GM12878 (cell line): ENCODE measurements at regions not wholly inside any gene's neighbourhood (a gene's known extent, or its start where the extent isn't known, plus 50 kb on each side); places are given as distances from the start of the nearest gene placed in this dataset.

Source experiments
- ATAC-seq: fragments of 200-7000 bp; cut with Tn5 transposase; 3 replicates; pipeline ENCODE4 v1.9.1; 2020; ENCODE audit warnings: mild to moderate bottlenecking, moderate library complexity
- BruUV-seq: library from RNA; stranded (reverse); fragments of 400-500 nt; replicated peaks from 2 replicates; lab custom pipeline; 2021; lab: Mats Ljungman, UMichigan
- CTCF ChIA-PET: fragments of 300-600 bp; sonication (Branson Sonifier 250); formaldehyde crosslinking; extraction: SDS; loops from one replicate; lab custom pipeline; 2021; ENCODE audit warnings: inconsistent platforms; lab: Yijun Ruan, JAX
- POLR2A ChIA-PET: fragments of 350-600 bp; formaldehyde crosslinking; extraction: SDS; loops from one replicate; lab custom pipeline; 2021; ENCODE audit warnings: inconsistent platforms; lab: Charles Lee
- RAD21 ChIA-PET: fragments of 300-600 bp; sonication (Branson Sonifier 250); formaldehyde crosslinking; loops from one replicate; lab custom pipeline; 2023; ENCODE audit warnings: antibody characterized with exemption; ENCODE audit not compliant: unreplicated experiment; lab: Charles Lee
- SMC1A ChIA-PET: fragments of 300-600 bp; sonication (Branson Sonifier 250); formaldehyde crosslinking; loops from one replicate; lab custom pipeline; 2023; ENCODE audit not compliant: unreplicated experiment, uncharacterized antibody; lab: Charles Lee
- DNase-seq: peaks from one replicate; pipeline ENCODE4 v3.0.0-alpha.2; 2011; ENCODE audit warnings: low read depth, low spot score
- FAIRE-seq: peaks from 3 replicates; lab custom pipeline; 2011; peaks lifted over from hg19 to GRCh38; lab: Jason Lieb, UNC
- H2AFZ ChIP-seq: 2 replicates; pipeline ENCODE4 v1.6.0; 2011; ENCODE audit warnings: low read depth, low read length, control low read depth; ENCODE audit not compliant: control insufficient read depth
- H3K27ac ChIP-seq: 2 replicates; pipeline ENCODE4 v1.5.1; 2011; ENCODE audit warnings: control low read depth; ENCODE audit not compliant: control insufficient read depth, insufficient read depth
- H3K27me3 ChIP-seq, 2 experiments: replicated peaks in 1 of 2; 2 replicates each; pipeline versions ENCODE4 v1.6.0 to v1.6.1; 2011; ENCODE audit warnings: low read length in 1 of 2; ENCODE audit not compliant: control insufficient read depth in 2 of 2, insufficient read depth in 2 of 2
- H3K36me3 ChIP-seq, 2 experiments: 2 replicates each; pipeline ENCODE4 v1.5.1; 2011; ENCODE audit warnings: low read length in 1 of 2; ENCODE audit not compliant: control insufficient read depth in 2 of 2, insufficient read depth in 2 of 2
- H3K4me1 ChIP-seq: 2 replicates; pipeline ENCODE4 v1.6.1; 2011; ENCODE audit warnings: mild to moderate bottlenecking, low read length, moderate library complexity, mixed read lengths; ENCODE audit not compliant: control insufficient read depth, insufficient read depth
- H3K4me2 ChIP-seq: 2 replicates; pipeline ENCODE4 v1.6.0; 2011; ENCODE audit warnings: control low read depth; ENCODE audit not compliant: control insufficient read depth, insufficient read depth
- H3K4me3 ChIP-seq: fragments of 200-600 bp; sonication (generic); 2 replicates; pipeline ENCODE4 v1.5.1; 2016
- H3K79me2 ChIP-seq: 2 replicates; pipeline ENCODE4 v1.6.0; 2011; ENCODE audit warnings: low read length; ENCODE audit not compliant: control insufficient read depth, insufficient read depth
- H3K9ac ChIP-seq: 2 replicates; pipeline ENCODE4 v1.8.0; 2011; ENCODE audit warnings: low read length, control low read depth, mixed read lengths; ENCODE audit not compliant: control insufficient read depth, insufficient read depth
- H3K9me3 ChIP-seq: replicated peaks from 3 replicates; pipeline ENCODE4 v1.5.1; 2011; ENCODE audit warnings: mild to moderate bottlenecking, low read length; ENCODE audit not compliant: control insufficient read depth, insufficient read depth
- H4K20me1 ChIP-seq: 2 replicates; pipeline ENCODE4 v1.6.0; 2011; ENCODE audit not compliant: control insufficient read depth, insufficient read depth
- BACH1 ChIP-seq: fragments of 450-650 bp; IDR thresholded peaks from 2 replicates; pipeline ENCODE4 v1.6.1; 2017; ENCODE audit warnings: mild to moderate bottlenecking, borderline replicate concordance
- CBX3 ChIP-seq: fragments of 200-600 bp; sonication (generic); IDR thresholded peaks from 2 replicates; pipeline ENCODE4 v1.6.1; 2016; ENCODE audit warnings: low read depth, borderline replicate concordance
- CTCF ChIP-seq, 3 experiments: IDR thresholded peaks in 2 of 3; conservative IDR thresholded peaks in 1 of 3; 2 replicates each; pipeline ENCODE4 v1.5.1; 2011; ENCODE audit warnings: low read depth in 3 of 3, low read length in 3 of 3, mild to moderate bottlenecking in 3 of 3, control low read depth in 2 of 3, moderate library complexity in 2 of 3, inconsistent platforms in 1 of 3, mixed read lengths in 1 of 3; ENCODE audit not compliant: control insufficient read depth in 2 of 3, insufficient read depth in 1 of 3; ENCODE audit errors: extremely low read depth in 1 of 3
- GATAD2B ChIP-seq: fragments of 450-650 bp; conservative IDR thresholded peaks from 2 replicates; pipeline ENCODE4 v1.6.1; 2017; ENCODE audit warnings: low read depth, mild to moderate bottlenecking, moderate library complexity
- IKZF1 ChIP-seq: fragments of 450-650 bp; conservative IDR thresholded peaks from 2 replicates; pipeline ENCODE4 v1.6.1; 2017; ENCODE audit warnings: antibody characterized with exemption, mild to moderate bottlenecking
- IKZF2 ChIP-seq, 2 experiments: fragments of 450-650 bp; IDR thresholded peaks; 2 replicates each; pipeline ENCODE4 v1.6.1; 2017; ENCODE audit warnings: mild to moderate bottlenecking in 2 of 2, moderate library complexity in 2 of 2
- LARP7 ChIP-seq: fragments of 450-650 bp; IDR thresholded peaks from 2 replicates; pipeline ENCODE4 v1.6.1; 2017; ENCODE audit warnings: mild to moderate bottlenecking
- MTA2 ChIP-seq: fragments of 450-650 bp; IDR thresholded peaks from 2 replicates; pipeline ENCODE4 v1.6.1; 2016; ENCODE audit warnings: low read depth, mild to moderate bottlenecking, moderate library complexity
- MXI1 ChIP-seq: fragments of 150-350 bp; IDR thresholded peaks from 2 replicates; pipeline ENCODE4 v1.6.1; 2011; ENCODE audit warnings: low read depth, mild to moderate bottlenecking, inconsistent platforms, low read length, improper control_type of control experiment
- MYB ChIP-seq: fragments of 150-350 bp; IDR thresholded peaks from 2 replicates; pipeline ENCODE4 v1.6.1; 2014; ENCODE audit warnings: mild to moderate bottlenecking, low read depth, low read length, borderline replicate concordance
- PAX5 ChIP-seq: IDR thresholded peaks from 2 replicates; pipeline ENCODE4 v1.6.1; 2011; ENCODE audit warnings: low read depth, low read length, borderline replicate concordance
- RAD21 ChIP-seq: IDR thresholded peaks from 2 replicates; pipeline ENCODE4 v1.6.1; 2011; ENCODE audit warnings: mild to moderate bottlenecking, low read depth, low read length, moderate library complexity; ENCODE audit not compliant: insufficient read depth
- RAD51 ChIP-seq: fragments of 450-650 bp; IDR thresholded peaks from 2 replicates; pipeline ENCODE4 v1.6.1; 2016; ENCODE audit warnings: moderate library complexity, mild to moderate bottlenecking, inconsistent platforms
- SPI1 ChIP-seq: IDR thresholded peaks from 2 replicates; pipeline ENCODE4 v1.6.1; 2011; ENCODE audit warnings: low read depth, mild to moderate bottlenecking, low read length, moderate library complexity, borderline replicate concordance; ENCODE audit not compliant: insufficient read depth
- SREBF2 ChIP-seq: IDR thresholded peaks from 2 replicates; pipeline ENCODE4 v1.6.1; 2012; ENCODE audit warnings: mild to moderate bottlenecking, low read length
- SRF ChIP-seq, 2 experiments: IDR thresholded peaks; 2 replicates each; pipeline ENCODE4 v1.6.1; 2011; ENCODE audit warnings: low read depth in 2 of 2, low read length in 2 of 2, mild to moderate bottlenecking in 1 of 2, moderate library complexity in 1 of 2
- TARDBP ChIP-seq: IDR thresholded peaks from 2 replicates; pipeline ENCODE4 v1.6.1; 2016; ENCODE audit warnings: borderline replicate concordance
- TBL1XR1 ChIP-seq: IDR thresholded peaks from 2 replicates; pipeline ENCODE4 v1.6.1; 2012; ENCODE audit warnings: low read depth, low read length, improper control_type of control experiment
- ZNF274 ChIP-seq: IDR thresholded peaks from one replicate; pipeline ENCODE4 v1.8.0; 2011; ENCODE audit not compliant: insufficient read length, insufficient read depth
- whole genome bisulfite sequencing: methylation state at CpG from one replicate; pipeline ENCODE4 v1.1.6; 2016; ENCODE audit warnings: low lambda C conversion rate; ENCODE audit not compliant: insufficient replicate concordance, insufficient coverage; ENCODE audit errors: missing lambda C conversion rate; 5-methylcytosine and 5-hydroxymethylcytosine counted together
- in situ Hi-C: fragments of 300-500 bp; cut with MboI; formaldehyde crosslinking; loops from 9 replicates; pipeline ENCODE4 v1.14.3; 2018; ENCODE audit warnings: mixed read lengths
- intact Hi-C: fragments of 100-400 bp; cut with micrococcal nuclease; formaldehyde crosslinking; loops from one replicate; pipeline ENCODE4 v1.14.2; 2022; ENCODE audit not compliant: unreplicated experiment

GRCh38 chr2:152875701-152876695 lies 157.6 kb downstream of the ARL6IP6 start:
- intact Hi-C loops: no loop called here

GRCh38 chr2:152874955-152875354 lies 156.5 kb downstream of the ARL6IP6 start:
- H3K36me3 ChIP-seq: no peaks in the 10 kb centered on the region
- H3K9ac ChIP-seq: no peak overlapping the region
- no peak overlapping the region for H3K4me3 ChIP-seq
- H4K20me1 ChIP-seq: no peaks in the 10 kb centered on the region
- H3K4me2 ChIP-seq: no peak overlapping the region
- FAIRE-seq (no peak), DNase-seq (no peak), ATAC-seq (no peak)
- H3K4me1 ChIP-seq: no peaks in the 10 kb centered on the region
- ChIA-PET CTCF (interaction anchor here (3.5 kb wide), 1 partner anchor 14 kb away, joined by 15 read pairs; no protein-coding TSS in a partner anchor), POLR2A (no interaction called here), SMC1A (no interaction called here), RAD21 (no interaction called here)
- in situ Hi-C loops: no loop called here
- no peaks in the 10 kb centered on the region for H3K27me3 ChIP-seq
- no peaks in the 10 kb centered on the region for H3K79me2 ChIP-seq
- no peak overlapping the region for H2AFZ ChIP-seq
- no TSS peak for BruUV-seq
- 0% methylated on average over 3 of the region's 3 CpGs for WGBS
- no peaks in the 10 kb centered on the region for H3K9me3 ChIP-seq
- intact Hi-C loops: no loop called here
- H3K27ac ChIP-seq: no peak overlapping the region
- TF ChIP-seq CTCF (IDR thresholded peaks at IDR 0.05 in 2 of 3, conservative IDR thresholded peaks at IDR 0.05 in 1 of 3; ENCODE audit: control insufficient read depth in 2 of 3, extremely low read depth in 1 of 3, insufficient read depth in 1 of 3, low read depth in 3 of 3, low read length in 3 of 3): no peak
- TF ChIP-seq CBX3: no peak
- no peak for TF ChIP-seq GATAD2B
- no peak for TF ChIP-seq MYB
- TF ChIP-seq IKZF1: no peak
- no peak for TF ChIP-seq SRF (IDR thresholded peaks at IDR 0.05; ENCODE audit: low read depth in 2 of 2, low read length in 2 of 2)
- no peak for TF ChIP-seq SPI1
- TF ChIP-seq RAD21: no peak
- TF ChIP-seq MTA2: no peak
- no peak for TF ChIP-seq SREBF2
- no peak for TF ChIP-seq ZNF274
- no peak for TF ChIP-seq BACH1

More at GRCh38 chr2:152875701-152876695, 157.6 kb downstream of the ARL6IP6 start:
- ChIA-PET RAD21 (no interaction called here), CTCF (interaction anchor here (3.5 kb wide), 1 partner anchor 15 kb away, joined by 15 read pairs; no protein-coding TSS in a partner anchor), POLR2A (no interaction called here), SMC1A (no interaction called here)
- no TSS peak for BruUV-seq
- no peaks in the 10 kb centered on the region for H3K36me3 ChIP-seq
- H3K9ac ChIP-seq: no peak overlapping the region
- DNase-seq (no peak), FAIRE-seq (no peak), ATAC-seq (no peak)
- H3K4me1 ChIP-seq: no peaks in the 10 kb centered on the region
- 31% methylated on average over 6 of the region's 6 CpGs for WGBS
- H3K79me2 ChIP-seq: no peaks in the 10 kb centered on the region
- no peaks in the 10 kb centered on the region for H3K9me3 ChIP-seq
- H4K20me1 ChIP-seq: no peaks in the 10 kb centered on the region
- H2AFZ ChIP-seq: no peak overlapping the region
- no peak overlapping the region for H3K4me2 ChIP-seq
- H3K4me3 ChIP-seq: no peak overlapping the region
- in situ Hi-C loops: no loop called here
- no peak for TF ChIP-seq TBL1XR1
- no peak for TF ChIP-seq LARP7
- no peak for TF ChIP-seq RAD51
- TF ChIP-seq PAX5: no peak
- no peak for TF ChIP-seq MXI1
- TF ChIP-seq TARDBP: no peak
- TF ChIP-seq IKZF2 (IDR thresholded peaks at IDR 0.05): no peak
- no peaks in the 10 kb centered on the region for H3K27me3 ChIP-seq
- H3K27ac ChIP-seq: no peak overlapping the region
